GM19035 (cell line): ENCODE measurements at regions not wholly inside any gene's neighbourhood (a gene's known extent, or its start where the extent isn't known, plus 50 kb on each side); places are given as distances from the start of the nearest gene placed in this dataset.
"Not testable (repeated sequence)": the region's sequence is repeated elsewhere in the genome, so short reads cannot be mapped to it uniquely, and the experiment has no call there.

ENCODE experiments used
- ATAC-seq: cut with Tn5 transposase; IDR thresholded peaks from one replicate; pipeline ENCODE4 v1.9.1; 2021; ENCODE audit not compliant: unreplicated experiment

DNA sequence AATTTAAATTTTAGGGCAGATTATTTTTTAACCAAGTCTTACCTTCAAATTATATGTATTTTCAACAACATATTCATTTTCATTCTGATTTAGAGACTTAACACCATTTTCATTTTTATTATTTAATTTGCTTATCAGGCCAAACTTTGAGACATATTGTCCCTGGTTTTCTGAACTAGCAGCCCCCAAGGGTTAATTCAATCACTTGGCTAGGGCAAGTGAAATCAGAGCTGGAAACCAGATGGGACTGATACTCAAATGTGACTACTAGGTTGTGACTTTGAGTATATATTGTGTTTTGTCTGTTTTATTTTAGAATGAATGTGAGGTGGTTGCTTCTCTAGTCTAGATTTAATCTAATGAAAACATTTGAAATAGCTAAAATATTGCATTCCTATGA, 198.9 kb upstream of the PTGFR start:
- no peak for ATAC-seq

DNA sequence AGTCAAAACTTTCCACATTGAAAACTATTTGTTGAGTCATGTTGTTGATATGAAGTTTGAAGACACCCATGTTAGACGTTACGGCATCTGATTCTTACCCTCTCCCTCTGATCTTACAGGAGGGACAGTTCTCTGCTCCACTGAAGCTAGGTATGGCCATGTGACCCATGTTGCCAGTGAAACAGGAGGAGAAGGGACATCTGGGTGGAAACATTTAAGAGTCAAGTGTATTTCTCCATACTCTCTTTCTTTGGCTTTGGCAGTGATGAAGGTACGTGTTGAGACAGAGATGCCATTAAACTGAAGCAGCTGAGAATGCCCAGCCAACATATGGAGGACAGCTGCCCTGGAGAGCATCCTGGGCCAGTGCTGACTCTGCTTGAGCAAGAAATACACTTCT, 198.4 kb upstream of the PTGFR start:
- ATAC-seq = no peak

DNA sequence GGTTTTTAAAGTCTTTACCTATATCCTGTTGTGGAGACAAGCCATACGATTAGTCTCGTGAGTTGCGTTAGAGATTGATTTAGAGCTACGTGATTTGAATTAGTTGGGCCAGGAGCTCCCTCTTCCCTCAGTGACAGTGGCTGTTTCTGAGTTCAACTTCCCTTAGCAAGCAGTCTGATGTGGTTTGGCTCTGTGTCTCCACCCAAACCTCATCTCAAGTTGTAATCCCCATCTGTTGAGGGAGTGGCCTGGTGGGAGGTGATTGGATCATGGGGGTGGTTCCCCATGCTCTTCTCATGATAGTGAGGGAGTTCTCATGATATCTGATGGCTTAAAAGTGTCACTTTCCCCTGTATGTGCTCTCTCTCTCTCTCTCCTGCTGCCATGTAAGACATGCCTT, 192.9 kb upstream of the PTGFR start:
- ATAC-seq = no peak

DNA sequence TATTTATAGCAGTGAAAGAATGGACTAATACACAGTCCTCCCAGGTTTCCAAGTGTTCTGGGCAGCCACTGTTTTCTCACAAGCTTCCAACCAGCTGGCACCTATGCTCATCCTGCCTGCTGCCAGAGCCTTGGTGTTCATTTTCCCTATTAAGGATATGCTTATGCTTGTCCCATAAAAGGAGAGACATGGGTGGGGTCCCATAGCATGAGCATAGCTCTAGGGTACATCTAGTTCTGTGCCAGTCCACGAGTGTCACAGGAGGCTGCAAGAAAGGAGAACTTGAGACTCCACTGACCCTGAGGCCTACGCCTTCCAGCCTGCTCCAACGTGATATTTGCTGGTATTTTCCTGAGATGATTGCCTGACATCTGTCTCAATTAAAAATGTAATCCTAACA, 192.4 kb upstream of the PTGFR start:
- no peak for ATAC-seq

DNA sequence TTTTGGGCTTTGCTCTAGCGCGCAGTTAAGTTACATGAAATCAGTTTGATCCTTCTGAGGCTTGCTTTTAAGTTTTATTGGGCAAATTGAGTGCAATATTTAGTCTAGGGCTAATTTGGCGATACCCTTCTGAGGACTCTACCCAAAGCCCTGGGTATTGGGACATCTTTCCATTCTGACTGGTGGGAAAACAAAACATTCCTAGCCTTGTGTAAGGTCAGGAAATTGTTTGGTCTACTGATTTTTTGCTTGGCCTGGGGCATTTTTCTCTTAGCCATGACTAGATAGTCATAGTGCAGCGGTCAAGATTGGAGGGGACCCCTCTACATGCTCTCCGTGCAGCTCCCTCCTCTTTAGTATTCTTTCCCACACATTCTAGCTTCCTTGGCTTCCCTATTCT, 189.6 kb upstream of the PTGFR start:
- no peak for ATAC-seq

DNA sequence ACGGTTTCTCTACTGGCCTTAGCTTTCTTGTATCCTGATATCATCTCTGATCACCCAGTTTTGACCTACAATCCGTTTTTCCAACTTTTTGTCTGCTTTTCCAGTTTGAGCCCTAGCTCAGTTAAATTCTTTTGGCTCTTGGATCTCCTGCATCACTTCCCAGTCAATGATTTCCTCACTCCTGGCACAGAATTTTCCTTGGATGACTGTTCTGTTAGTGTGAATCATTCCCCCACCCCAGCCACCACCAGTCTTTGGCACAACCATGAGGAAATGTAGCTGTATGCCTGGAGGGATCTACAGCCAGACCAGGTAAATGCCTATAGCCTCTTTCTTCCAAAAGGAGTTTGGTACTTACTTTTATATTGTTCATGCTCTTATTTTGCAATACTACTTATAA, 187.2 kb upstream of the PTGFR start:
- ATAC-seq = no peak

DNA sequence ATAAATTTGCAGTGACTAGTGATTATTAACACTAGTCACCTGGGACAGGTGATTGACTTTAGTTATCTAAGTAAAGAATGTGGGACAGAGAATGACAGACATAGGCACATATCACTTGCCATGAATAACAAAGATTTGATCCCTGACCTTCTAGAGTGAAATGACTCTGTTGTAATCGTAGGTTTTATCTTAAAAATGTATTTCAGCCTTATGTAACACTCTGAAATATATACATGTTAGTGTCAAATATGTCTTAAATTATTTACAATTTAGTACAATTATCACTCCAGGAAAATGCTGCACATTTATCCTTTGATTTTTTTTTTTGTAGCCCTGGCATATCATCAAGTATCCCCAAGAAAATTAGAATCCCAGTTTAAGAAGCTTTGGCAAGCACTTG, 186.4 kb upstream of the PTGFR start:
- no peak for ATAC-seq

DNA sequence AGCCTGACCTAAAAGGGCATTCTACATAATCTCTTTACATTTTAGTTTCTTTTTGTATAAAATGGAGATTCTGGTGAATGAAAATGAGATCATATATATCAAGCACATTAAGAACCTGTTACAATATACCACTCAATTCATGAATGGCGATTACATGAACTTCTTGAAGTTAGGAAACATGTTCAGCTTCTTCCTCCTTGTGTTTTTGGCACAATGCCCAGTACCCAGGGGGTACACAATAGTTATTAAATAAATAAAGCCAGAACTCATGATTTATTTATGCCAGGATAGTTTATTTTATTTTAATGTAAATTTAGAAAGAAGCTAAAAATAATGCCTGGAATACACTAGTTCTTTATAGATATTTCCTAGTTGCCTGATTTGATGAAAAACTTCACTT, 186.0 kb upstream of the PTGFR start:
- no peak for ATAC-seq

DNA sequence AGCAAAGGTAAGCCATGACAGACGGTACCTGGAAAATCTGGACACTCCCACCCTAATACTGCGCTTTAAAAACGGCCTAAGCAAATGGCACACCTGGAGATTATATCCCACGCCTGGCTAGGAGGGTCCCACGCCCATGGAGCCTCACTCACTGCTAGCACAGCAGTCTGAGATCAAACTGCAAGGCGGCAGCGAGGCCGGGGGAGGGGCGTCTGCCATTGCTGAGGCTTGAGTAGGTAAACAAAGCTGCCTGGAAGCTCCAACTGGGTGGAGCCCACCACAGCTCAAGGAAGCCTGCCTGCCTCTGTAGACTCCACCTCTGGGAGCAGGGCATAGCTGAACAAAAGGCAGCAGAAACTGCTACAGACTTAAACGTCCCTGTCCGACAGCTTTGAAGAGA, 180.5 kb upstream of the PTGFR start:
- ATAC-seq = not testable (repeated sequence)

DNA sequence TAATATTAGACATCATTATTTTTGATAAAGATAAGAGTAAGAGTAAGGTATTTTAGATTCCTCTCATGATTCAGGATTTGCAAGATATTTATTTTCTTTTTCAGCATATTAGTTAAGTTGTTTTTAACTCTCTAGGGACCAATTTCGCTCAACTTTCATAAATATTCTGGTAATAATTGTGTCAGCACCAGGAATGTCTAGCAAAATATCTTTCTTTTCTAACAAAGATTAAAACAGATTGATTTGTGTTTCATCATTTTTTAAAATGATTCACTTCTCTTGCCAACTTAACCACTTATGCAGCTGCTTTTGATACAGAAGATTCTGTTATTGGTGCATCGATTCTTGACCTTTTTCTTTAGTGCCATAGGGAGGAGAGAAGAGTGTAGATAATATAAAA, 172.8 kb upstream of the PTGFR start:
- no peak for ATAC-seq

DNA sequence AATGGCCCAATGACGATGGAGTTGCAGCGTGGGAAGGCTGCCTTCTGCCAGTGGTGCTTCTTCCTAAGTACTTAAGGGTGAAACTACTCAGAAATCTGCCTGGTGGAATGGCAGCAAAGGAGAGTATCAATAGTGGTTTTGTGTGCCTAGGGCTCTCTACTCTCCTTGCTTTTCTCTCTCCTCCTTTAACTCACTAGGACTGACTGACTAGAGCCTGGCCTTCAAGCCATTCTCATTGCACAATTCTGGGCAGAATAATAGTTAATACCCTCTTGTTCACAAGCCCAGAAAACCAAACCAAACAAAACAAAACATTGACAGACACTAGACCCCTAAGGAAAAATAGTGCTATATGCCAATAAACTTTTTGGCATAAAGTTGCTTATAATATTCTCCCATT, 171.2 kb upstream of the PTGFR start:
- ATAC-seq = no peak

DNA sequence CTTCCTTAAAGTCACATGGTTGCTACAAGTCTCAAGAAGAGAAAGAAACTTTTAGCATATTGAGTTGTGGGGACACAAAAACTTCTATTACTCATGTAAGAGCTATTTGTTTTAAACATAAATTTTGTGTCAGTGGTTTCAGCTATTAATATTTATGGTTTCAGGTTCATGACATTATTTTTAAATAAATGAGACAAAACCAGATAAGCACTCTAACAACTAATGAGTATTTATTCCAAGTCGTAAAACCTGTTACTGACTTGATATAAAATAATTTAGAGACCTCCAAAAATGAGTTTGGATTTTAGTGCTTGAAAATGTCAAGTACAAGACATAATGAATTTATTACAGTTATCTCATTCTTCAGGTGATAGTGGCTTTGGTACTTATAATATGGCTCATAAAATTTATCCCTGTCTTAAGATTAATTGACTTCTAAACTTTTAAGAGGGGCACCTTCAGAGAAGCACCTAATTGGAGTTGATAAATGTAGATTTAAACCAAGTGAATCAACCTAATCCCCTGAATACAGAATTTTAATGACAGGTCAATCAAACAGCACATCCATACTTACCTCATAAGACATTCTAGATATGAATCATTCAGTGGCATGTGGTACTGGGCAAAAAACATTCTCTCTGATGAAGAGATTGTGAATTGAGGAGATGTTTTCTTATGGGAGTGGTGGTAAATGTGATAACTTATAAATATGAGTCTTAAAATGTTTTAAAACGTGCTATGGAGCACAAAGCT, 167.7 kb upstream of the PTGFR start:
- no peak for ATAC-seq

DNA sequence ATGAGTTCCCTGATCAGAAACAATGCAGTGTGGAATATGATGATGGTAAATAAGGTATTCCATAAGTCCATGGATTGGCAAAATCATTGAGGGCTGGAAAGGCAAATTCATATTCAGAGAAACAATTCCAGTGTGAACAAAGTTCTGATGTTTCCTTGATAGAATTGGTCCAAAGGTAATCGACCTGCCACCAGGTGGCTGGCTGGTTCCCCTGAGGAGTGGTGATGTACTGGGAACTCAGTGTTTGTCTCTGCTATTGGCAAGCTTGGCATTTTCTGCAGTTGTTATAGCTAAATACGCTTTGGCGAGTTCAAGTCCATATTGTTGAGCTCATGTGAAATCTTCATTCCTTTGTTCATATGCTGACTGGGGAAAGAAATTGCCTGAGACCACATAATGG, 165.5 kb upstream of the PTGFR start:
- ATAC-seq = no peak

DNA sequence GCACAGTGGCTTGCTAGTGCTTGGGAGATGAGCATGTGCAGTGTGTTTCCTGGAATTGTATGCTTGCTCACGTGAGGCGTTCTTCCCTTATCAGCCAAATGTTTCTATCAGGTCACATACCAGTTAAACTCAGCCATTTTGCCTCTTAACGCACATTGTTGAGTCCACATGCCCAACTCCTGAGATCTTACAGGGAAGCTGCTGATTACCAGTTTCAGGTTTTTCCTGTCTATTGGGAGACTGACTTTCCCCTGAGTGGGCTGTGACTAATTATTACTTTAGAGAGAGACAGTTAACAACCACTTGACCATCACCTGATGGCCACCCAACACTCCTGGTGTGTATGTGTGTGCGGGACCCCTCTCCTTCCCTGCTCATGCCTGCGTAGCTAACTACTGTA, 161.3 kb upstream of the PTGFR start:
- no peak for ATAC-seq

DNA sequence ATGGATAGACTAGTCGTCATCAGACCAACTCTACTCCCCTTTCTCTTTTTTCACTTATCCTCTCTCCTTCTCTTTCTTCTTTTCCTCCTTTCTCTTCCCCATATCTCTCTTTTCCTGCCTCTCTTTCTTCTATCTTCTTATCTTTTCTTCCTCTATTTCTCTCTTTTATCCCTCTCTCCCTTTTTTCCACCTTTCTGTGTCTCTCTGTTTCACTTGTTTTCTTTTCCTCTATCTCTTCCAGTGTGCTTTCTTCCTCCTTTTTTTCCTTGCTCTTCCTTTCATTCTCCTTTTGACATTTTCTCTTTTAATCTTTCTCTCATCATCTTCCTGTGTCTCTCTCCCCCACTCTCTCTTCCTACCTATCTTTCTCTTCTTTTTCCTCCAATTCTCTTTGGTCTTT, 159.0 kb upstream of the PTGFR start:
- ATAC-seq = no peak

DNA sequence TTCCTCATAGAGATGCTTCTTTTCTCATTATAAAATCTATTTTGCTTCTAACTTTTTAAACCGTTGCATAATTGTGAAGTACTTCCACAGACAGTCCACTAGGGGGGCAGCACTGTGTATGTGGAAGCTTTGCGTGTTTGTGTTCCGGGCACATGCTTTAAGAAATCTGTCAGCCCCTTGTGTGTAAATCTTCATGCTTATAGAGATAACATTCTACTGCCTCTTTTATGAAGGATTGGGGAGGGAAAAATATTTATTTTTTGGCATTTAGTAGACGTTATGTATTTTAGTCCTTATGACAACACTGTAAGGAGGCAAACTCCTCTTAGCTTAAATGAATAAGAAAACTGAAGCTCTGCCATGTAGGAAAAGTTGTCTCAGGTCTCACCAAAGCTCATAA, 157.3 kb upstream of the PTGFR start:
- peak; percentile 93 for ATAC-seq

DNA sequence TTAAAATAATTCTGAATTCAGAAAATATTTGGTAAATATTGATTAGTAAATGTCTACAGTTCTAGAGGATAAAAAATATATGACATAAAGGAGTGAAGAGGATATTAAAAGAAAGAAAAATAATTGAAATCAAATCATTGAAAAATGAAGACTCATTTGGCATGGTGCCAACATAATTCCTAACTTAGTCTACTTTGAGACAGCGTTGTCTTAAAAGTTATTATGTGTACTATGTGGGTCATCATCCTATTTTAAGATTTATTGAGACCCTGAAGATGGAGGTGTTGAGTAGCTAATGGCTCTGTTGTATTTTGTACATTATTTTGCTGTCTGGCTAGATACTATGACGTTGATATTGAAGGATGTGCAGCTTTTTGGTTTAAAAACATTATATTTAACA, 156.7 kb upstream of the PTGFR start:
- ATAC-seq = no peak

DNA sequence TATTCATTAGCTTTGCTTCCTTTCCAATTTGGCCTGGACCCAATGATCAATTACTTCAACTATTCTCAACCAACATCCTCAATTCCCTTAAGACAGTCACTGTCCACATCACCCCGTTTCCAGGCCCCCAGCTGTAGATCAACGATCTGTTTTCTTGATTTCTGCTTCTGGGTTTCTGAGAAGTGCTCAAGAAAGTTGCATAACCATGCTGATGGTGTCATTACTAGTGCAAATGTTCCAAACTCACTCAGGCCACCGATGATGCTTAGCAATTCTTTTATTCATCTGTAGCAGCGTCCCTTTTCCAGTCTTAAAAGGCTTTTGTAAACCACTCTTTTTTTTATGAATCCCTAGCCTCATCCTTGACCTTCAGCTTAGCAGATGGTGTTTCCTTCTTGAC, 155.8 kb upstream of the PTGFR start:
- no peak for ATAC-seq

DNA sequence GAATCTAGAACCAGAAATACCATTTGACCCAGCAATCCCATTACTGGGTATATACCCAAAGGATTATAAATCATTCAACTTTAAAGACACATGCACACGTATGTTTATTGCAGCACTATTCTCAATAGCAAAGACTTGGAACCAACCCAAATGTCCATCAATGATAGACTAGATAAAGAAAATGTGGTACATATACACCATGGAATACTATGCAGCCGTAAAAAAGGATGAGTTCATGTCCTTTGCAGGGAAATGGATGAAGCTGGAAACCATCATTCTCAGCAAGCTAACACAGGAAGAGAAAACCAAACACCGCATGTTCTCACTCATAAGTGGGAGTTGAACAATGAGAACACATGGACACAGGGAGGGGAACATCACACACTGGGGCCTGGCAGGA, 154.0 kb upstream of the PTGFR start:
- not testable (repeated sequence) for ATAC-seq

DNA sequence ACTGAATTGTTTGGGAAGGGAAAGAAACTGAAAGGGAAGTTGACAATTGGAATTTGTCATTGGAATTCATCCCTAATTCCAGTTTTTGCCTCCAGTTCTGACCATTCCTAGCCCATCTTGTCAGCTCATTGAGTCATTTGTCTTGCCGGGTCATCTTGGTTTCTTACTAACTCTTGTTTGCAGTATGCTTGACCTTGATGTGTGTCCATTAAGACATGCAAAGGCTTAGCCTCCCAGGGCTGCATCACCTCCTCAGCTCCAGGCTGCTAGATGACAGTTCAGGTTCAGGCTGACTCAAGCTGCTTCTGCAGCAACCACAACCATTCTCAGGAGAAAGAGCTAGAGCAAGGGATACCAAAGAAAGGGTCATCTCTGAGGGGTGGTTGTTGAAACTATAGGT, 151.3 kb upstream of the PTGFR start:
- no peak for ATAC-seq

DNA sequence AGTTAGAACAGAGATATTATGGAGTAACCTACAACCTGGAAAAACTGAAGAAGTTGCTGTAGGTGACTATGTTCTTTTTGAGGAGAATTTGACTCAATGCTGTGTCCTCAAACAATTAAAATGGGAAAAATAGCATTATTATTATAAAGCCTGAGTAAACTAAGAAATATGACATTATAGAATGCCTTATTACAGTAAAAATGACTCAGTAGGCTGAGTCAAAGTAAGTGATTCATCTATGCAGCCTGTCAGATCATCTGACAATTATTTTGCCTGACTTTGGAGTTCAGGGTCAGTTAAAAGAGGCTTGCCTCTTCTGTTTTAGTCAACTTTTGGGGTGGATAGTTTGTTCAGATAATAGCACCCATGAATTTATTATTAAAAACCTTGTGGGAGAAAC, 150.8 kb upstream of the PTGFR start:
- ATAC-seq = no peak

DNA sequence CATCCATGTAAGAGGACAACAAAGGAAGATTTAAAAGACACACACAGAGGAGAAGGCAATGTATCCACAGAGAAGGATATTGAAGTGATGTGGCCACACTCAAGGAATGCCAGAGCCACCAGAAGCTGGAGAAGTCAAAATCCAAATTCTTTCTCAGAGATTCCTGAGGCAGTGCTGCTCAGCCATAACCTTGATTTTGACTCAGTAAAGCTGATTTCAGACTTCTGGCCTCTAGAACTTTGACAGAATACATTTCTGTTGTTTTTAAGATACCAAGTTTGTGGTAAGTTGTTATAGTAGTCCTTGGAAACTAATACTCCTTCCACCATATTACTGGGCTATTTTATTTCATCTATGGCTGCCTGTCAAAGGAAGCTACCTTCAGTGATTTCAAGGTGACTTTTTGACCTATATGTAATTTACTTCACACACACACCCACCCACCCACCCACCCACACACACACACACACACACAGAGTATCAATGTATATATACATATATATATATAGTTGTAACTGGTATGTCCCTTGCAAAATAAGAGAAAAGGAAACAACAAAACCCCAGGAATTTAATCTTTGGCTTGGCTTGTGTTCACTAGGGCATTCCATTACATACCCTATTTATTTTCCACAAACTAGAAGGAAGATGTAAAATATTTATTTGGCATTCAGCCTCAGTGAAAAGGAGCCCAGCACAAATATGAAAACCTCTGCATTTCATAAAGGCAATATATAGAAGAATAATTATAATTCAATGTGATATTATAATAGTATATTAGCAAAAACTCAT, 142.1 kb upstream of the PTGFR start:
- no peak for ATAC-seq
